ENCODE measurements at regions not wholly inside any gene's neighbourhood (a gene's known extent, or its start where the extent isn't known, plus 50 kb on each side); places are given as distances from the start of the nearest gene placed in this dataset.

DNA sequence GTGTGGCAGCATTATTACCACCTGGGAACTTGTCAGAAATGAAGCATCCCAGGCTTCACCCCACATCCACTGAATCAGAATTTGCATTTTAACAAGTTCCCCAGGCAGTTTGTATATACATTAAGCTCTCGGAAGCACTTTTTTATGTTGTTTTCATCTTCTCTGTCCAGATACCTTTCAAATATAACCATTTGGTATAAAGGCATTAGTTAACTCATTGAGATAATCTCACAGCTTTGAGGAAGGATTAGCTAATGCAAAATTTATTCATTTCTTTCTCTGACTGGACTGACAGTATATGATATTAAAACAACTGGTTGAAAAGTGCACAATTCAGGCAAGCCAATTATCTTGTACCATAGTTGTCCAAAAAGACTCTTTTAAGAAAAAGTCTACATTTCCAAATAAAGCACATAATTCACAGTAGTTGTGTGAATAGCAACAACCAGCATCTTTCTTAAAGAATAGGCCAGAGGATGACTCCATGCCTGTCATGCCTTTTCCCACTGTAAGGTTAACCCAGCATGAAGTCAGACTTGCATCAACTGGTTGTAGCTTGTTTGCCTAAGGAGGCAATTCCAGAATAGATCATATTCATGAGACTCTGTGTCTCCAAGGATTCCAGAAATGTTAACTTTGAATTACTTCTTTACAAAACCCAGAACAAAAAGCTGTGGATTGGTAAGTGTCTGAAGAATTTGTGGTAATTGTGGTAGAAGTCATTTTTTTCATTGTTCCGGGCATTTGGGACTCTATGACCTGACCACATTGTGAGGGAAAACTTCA is 254.3 kb upstream of the SESN3 start:
- no peak for DNase-seq (ENCODE audit: low spot score)

DNA sequence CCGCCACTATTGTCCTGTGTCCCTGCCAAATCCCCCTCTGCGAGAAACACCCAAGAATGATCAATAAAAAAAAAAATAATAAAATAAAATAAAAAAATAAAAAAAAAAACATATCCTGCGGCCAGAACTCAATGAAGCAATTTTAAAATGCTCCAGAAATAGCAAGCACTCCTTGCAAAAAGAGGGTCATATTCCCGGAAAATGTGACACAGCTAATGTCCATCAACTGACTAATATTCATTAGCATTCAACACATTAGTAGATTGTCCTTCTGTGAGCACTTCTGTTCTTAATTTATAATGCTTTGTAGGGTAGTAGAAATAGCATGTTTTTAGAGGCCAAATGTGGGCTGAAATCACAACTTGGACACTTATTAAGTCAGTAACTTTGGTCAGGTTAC is 252.3 kb upstream of the SESN3 start:
- DNase-seq (ENCODE audit: low spot score), result no peak

DNA sequence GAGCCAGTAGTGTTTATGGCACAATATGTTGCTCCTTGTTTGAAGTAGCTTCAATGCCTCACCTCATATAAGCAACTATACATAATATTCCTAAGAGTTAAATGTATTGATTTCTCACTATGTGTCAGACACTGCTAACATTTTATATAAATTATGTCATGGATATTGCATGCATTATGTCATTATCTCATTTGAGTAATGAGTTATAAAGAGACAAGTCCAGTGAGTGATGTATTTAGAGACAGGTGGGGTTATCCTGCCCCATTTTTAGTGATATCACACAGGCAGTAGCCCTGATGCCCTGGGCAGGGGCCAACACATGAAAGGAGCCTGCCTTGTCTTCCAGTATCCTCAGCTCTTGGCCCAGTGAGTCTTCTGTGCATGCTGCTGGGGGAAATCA is 247.0 kb upstream of the SESN3 start:
- no peak for DNase-seq (ENCODE audit: low spot score)

DNA sequence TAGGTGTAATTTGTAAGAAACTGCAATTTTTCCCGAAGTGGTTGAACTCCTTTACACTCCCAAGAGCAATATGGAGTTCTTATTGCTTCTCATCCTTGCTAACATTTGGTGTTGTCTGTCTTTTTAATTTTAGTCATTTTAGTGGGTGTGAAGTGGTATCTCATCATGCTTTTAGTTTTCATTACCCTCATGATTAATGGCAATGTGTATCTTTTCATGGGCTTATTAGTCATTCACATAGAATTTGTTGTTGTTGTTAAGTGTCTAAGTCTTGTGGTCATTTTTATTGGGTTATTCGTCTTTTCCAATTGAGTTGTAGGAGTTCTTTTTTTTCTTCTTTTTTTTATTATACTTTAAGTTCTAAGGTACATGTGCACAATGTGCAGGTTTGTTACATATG is 238.3 kb upstream of the SESN3 start:
- no peak for DNase-seq (ENCODE audit: low spot score)

DNA sequence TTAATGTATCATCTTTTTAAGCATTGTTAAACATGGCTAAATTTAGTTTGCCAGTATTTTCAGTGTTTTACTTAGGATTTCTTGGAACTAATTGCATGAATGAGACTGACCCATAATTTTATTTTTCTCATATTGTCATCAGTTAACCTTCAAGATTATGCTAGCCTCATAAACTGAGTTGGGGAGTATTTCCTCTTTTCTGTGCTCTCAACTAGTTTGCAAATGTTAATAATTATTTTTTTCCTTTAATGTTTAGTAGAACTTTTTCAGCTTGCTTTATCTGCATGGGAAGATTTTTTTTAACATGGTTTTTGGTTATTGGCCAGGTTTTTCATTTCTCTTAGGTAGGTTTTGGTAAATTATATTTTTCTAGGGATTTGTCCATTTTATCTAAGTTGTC is 235.4 kb upstream of the SESN3 start:
- DNase-seq (ENCODE audit: low spot score), result no peak

DNA sequence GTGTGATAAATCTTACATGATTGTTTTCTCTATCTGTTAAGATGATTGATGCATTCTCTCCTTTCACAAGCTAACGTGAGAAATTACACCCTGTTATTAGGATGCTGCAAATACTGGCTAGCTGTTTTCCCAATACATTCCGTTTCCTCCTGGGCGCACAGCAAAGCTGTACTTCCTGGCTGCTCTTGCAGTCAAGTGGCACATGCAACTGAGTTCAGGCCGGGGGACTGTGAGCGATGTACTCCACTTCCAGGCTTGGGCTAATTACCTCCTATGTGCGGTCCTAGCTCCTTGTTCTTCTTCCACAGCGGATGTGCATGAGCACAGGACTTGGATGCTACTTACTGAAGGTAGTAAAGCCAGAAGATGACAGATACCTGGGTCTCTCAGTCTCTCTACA is 234.9 kb upstream of the SESN3 start:
- no peak for DNase-seq (ENCODE audit: low spot score)

DNA sequence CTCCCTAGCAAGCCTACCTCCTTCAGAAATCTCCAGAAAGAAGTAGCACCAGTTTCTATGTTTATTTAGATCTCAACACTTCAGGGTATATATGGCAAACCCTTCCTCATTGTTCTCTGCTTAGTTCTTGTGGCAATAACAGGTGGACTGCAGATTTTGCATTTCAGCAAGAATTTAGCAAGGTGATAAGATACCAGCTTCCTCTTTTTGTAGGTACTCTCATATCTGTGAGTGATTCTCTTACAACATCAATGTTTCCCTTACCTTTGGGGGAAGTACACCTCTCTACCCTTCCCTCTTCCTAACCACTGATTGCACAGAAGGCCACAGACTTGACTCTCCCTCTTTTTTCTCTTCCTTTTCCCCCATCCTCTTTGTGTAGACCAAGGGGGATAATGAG is 230.9 kb upstream of the SESN3 start:
- DNase-seq (ENCODE audit: low spot score), result no peak

DNA sequence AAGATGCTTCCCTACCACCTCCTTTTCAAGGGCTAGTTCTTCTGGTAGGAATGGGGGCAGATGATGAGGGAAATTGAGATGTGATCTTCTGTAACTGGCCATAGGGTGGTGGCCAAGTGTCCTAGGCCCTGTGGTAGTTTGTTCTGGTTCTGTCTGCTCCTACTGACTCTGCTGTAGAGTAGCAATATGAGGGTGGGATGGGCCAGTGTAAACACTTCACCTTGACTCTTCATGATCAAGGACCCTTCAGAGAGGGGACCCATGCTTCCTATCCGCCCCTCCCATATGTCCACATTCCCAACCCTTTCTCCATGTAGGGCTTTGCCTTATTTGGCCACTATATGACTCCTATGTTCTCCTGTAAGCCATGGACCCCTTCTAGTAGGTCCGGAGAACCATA is 230.3 kb upstream of the SESN3 start:
- no peak for DNase-seq (ENCODE audit: low spot score)

DNA sequence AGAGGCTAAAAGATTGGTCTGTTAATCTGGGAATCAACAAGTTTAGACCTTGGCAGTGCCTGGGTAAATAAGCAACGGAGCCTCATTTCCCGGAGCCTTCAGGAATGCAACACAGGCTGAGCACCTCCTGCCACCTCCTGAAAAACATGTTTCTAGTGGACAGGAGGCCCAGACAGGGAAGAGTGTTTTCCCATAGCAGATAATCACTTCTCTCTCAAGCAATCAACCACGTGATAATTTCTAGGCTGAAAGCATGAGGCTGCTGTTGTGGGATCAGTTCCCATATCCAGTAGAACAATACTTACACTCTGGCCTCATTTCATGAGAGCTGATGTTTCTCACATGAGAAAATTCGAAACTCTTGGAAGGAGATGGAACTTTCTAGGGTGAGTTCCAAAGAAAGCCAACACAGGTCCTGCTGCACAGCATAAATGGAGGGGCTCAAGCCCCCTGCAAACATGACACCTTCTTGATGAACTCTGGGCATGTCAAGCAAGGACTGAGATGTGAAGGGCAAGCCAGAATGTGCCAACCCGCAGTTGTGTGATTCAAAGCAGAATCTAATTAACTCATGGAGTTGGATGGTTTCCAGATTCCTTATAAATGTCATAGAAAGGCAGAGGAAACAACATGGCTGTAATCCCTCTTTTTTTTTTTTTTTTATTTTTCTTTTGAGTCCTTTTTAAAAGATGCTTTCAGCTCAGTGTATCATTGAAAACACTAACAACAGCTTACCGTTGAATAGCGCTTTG is 228.5 kb upstream of the SESN3 start:
- DNase-seq (ENCODE audit: low spot score), result no peak

DNA sequence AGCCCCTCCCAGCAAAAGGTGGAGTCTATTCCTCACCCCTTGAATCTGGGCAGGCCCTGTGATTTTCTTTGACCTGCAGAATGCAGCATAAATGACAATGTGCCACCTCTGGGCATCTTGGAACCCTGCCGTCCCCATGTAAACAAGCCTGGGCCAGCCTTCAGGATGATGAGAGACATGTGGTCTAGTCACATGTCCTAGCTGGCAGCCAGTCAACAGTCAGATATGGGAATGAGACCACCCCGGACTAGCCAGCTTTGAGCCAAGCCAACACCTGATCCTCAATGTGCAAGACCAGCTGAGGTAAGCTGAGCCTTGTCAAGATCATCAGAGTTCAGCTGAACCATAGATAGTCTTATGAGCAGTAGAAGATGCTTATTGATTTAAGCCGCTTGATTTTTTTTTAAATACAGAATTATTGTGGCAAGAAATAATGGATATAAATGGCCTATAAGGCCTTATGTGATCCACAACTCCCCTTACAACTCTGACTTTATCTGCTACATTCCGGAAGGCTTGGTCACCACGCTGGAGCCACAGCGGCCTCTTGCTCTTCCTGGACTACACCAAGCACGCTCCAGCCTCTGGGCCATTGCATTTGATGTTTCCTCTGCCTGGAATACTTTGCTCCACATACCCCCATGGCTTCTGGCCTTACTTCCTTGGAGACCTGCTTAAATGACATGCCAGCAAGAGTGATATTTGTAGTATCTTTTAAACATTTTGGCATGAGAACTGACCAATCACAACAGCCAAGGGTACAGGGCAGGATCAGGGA is 225.9 kb upstream of the SESN3 start:
- DNase-seq (ENCODE audit: low spot score), result no peak

DNA sequence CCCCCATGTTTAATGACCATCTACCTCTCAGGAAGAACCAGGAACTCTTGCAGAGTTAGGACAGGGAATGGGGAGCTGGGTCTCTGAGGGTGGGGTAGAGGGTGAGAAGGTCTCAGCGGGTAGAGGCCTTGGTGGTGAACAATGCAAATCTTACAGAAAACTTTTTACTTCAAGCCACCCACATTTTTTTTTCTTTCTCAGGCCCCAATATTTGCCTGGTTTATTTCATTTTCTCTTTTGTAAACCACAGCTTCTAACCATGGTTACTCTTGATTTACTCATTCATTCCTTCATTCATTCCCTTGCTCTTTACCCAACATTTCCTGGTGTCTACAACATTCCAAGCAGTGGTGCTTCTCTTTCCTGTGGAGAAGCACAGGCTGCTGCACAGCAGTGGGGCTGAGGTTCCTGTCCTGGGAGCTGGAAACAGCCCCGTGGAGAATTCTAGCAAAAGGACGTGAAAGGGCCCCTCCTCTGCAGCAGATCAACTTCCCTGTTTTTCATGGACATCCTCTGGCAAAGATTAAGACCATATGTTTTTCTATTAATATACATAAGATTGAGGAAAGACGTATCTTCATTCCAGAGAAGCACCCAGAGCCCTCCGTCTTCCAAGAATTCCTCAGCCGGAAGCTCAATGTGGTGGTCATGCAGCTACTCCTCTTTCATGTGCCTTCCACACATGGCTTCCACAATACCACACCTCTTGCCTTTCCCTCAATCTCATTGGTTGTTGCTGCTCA is 224.4 kb upstream of the SESN3 start:
- no peak for DNase-seq (ENCODE audit: low spot score)

DNA sequence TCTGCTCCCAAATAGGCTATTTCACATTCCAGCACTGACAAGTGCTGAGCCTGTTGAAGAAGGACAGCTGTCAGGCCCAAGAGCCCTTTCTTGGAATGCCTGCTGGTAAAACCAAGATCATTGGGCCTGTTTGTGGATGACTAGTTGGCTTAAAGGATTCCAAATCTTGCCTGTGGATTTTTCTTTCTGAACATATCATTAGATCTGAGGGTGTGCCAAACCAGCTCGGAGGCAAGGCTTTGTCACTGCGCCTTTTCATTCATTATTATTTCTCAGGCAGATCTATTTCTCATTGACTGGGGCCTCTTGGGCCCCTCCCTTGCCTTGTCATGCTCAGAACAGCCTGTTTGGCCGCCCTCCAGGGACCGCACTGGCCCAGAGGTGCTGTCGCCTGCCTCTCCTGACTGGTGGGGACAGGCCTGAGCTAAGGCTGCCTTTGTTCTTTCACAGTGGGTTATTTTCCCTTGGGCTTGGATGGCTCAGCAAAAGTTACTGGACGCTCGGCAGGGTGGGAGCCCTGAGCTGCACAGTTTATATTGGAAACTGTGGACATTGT is 222.7 kb upstream of the SESN3 start:
- no peak for DNase-seq (ENCODE audit: low spot score)

DNA sequence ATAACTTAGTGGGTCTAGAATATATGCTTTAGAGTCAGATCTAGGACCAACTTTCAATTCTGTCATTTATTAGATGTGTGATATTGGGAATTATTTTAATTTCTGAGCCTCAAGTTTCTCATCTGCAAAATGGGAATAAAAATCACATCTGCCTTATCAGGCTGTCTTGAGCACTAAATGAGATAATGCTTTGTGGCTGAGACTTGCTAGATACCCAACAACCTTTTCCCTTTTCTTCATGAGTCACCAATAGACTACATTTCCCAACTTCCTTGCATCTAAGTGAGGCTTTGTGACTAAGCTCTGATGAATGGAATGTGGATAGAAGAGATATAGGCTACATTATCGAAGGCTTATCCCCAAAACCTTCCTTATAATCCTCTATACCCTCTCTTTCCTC is 220.7 kb upstream of the SESN3 start:
- no peak for DNase-seq (ENCODE audit: low spot score)

DNA sequence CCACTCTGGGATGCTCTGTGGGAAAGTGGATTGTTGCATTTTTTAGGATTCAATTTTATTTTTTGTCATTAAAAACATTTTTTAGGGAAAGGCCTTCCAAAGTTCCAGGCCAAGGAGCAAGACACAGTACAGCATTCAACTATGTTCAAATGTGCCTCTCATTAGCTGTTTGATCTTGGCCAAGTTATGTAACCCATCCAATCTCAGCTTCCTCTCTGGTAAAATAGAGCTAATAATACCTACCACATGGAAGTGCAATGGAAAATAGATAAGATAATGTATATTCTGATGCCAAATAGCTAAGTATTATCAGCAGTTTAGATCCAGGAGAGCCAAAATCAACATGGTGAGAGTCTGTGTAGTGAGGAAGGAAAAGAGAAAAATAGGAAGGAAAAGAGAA is 220.3 kb upstream of the SESN3 start:
- no peak for DNase-seq (ENCODE audit: low spot score)

DNA sequence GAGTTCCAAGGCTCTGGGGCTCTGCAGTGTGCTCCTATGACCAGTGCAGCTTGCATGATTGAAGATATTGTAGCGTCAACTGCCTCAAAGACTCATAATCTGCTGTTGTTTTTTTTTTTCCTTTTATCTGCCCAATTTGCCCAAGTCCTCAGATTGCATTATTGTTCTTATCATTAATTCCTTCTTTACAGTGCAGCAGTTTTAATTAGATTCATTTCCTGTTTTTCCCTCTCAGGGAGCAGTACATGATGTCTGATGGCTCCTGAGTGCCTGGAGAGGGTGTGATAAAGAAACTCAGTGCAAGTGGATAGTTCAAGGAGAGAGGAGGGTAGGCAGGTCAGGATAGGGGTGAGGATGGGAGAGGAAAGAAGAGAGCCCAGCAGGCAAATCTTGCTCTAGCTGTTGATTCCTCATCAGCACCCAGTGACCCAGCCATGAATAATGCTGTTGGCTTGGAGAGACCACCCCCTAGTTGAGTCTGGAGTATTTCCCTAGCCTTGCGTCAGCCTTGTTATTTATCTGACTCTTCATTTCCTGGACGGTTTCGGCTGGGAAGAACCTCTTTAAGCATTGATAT is 219.6 kb upstream of the SESN3 start:
- no peak for DNase-seq (ENCODE audit: low spot score)

DNA sequence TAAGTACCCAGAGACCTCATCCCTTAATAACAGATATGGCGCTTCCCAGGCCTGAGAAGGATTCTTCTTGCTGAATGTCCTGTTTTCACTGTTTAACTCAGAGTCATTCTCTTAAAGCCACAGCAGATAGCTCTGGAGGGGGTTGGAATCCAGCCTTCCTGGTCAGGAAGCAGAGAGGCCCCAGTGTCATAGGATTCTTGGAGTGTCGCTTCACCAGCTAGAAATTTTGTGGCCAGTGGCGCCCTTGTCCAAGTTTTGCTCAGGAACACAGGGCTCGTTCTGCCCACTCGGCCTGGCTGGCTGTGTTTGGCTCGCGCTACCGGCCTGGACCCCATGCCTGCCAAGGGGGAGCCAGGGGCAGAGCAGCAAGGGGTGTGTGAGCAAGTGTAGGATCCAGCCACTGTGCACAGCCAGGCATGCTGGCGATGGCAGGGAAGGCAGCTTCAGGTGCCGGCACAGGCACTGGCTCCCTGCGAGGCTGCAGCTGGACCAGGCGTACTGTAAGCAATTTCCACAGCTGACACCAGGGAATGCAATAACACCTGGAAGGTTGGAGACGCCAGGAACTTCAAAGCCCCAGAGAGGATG is 214.8 kb upstream of the SESN3 start:
- no peak for DNase-seq (ENCODE audit: low spot score)

DNA sequence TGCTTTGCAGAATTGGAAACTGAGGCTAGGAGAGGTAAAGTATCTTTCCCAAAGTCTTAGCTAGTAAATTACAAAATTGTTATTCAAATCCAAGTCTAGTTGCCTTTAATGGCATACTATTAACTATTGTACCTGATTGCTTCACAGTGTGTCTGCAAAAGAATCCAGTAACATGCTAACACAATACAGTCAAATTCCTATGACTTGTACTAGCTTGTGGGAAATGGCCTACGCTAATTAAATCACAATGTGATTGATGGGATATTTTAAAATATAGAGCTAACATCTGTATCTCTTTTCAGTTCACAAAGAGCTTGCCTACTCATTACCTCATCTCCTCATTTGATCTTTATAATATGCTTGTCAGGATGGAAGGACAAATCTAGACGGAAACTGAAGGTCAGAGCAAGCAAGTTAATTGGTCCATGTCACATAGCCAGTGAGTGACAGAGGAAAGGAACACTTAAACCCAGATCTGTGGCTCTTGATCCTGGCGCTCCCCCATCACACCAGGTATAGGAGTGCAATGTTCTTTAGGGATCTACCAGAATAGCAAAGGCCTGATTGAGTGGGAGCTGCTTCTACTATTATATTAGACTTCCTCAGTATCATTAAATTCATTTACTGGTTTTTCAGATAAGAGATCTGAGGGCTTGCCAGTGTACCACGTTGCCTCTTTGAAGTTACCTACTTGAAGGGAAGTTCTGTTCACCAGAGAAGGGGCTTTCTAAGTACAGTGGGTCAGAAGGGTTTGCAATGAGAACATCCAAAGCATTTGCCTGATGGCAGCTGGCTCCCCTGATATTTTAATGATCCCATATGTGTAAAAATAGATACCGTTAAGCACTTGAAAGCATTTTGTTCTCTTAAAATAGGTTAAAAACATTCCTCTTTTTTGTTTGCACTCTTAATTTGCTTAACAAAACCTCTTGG is 213.6 kb upstream of the SESN3 start:
- no peak for DNase-seq (ENCODE audit: low spot score)

DNA sequence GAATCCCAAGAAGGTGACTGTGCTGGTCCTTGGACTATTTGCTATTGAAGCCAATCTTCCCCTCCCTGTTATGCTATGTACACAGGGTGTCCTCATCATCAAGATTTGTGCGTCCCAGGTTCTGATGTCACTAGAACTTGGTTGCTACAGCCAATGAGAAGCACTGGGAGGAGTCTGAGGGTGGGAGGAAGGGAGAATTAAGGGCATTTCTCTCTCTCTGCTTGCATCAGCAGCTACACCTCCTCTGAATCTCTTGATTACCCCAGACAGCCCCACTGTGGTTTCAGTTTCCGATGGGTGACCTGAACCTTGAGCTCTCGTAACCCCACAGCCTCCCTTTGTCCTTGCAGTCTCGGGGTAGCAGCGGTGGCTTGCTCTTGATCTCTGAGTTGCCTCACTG is 212.4 kb upstream of the SESN3 start:
- peak; percentile 7 for DNase-seq (ENCODE audit: low spot score)

DNA sequence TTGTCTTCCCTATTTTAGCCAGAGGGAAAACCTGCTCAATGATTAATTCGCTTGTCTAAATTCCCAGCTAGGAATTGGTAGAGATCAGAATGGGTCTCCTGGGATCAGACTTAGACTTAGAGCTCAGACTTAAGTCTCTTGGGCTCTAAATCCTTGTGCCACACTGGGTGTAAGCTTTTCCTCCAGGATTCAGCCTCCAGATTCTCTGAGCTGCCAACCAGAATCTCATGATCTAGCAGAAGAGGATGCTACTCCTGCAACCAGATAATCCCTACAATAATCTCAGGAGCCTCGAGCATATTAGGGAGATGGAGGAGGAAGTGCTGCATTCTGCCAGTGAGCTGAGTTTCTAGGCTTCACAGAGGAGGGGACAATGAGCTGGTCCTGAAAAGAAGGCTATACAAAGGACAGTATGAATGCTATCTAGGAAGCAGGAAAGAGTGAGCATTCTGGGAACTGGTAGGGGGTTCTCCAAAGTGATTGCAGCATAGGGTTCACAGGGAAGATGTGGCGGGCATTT is 211.6 kb upstream of the SESN3 start:
- no peak for DNase-seq (ENCODE audit: low spot score)

Data from activated CD4-positive, alpha-beta T cell treated with anti-CD3 and anti-CD28 coated beads, Interleukin-2, Interleukin-4, amounts not matched to agents 100 ng/mL and 50 ng/mL, durations not matched to agents 16 hours and 8 hours (primary cell).